ENCODE measurements at regions not wholly inside any gene's neighbourhood (a gene's known extent, or its start where the extent isn't known, plus 50 kb on each side); places are given as distances from the start of the nearest gene placed in this dataset.

DNA sequence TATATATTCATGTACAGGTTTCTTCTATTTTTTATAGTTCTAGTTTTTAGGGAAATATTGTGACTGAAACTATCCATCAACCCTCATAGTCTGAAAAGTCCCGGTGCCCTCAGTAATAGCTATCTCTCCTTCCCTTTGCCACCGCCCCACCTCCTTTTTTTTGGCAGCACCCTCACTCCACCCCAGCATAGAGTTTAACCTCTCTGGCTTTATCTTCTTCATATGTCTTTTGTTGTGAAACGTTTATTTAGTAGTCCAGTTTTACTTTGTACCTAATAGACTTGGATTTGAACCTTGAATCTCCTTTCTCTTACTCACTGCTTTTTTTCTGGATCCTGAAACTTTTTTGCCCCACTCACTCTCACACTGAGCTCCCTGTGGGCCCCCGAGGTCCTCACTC lies 109.5 kb downstream of the BBS10 start:
- H3K4me3 ChIP-seq (ENCODE audit: low read depth, low read length), result no peak overlapping the region

DNA sequence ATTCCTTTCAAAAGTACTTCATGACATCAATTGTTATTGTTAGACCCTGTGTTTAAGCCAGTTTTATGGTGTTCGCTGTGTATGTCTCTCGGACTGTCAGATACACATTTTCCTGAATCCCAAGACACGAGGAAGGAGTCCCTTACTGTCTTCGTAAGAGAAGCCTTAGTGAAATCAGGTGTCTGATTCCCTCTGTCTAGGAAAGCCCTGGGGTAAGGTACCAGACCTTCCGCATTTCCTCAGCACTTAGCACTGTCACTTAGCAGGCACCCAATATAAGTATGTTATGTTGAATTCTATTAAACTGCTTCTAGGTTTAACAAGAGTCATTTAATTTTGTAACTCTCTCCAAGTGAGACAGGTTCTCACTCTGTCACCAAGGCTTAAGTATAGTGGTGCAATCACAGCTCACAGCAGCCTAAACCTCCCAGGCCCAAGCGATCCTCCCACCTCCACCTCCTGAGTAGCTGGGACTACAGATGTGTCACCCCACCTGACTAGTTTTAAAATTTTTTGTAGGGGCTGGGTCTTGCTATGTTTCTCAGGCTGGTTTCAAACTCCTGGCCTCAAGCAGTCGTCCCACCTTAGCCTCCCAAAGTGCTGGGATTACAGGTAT lies 111.0 kb downstream of the BBS10 start:
- TF ChIP-seq, protein P1, sequence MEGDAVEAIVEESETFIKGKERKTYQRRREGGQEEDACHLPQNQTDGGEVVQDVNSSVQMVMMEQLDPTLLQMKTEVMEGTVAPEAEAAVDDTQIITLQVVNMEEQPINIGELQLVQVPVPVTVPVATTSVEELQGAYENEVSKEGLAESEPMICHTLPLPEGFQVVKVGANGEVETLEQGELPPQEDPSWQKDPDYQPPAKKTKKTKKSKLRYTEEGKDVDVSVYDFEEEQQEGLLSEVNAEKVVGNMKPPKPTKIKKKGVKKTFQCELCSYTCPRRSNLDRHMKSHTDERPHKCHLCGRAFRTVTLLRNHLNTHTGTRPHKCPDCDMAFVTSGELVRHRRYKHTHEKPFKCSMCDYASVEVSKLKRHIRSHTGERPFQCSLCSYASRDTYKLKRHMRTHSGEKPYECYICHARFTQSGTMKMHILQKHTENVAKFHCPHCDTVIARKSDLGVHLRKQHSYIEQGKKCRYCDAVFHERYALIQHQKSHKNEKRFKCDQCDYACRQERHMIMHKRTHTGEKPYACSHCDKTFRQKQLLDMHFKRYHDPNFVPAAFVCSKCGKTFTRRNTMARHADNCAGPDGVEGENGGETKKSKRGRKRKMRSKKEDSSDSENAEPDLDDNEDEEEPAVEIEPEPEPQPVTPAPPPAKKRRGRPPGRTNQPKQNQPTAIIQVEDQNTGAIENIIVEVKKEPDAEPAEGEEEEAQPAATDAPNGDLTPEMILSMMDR (IDR thresholded peaks at IDR 0.05; ENCODE audit: borderline replicate concordance, insufficient read depth, low read depth, low read length), result no peak
- no peak overlapping the region for H3K4me3 ChIP-seq (ENCODE audit: low read depth, low read length)

More for the DNA sequence above, 109.5 kb downstream of the BBS10 start:
- TF ChIP-seq, protein P1 (IDR thresholded peaks at IDR 0.05; ENCODE audit: borderline replicate concordance, insufficient read depth, low read depth, low read length), result no peak

DNA sequence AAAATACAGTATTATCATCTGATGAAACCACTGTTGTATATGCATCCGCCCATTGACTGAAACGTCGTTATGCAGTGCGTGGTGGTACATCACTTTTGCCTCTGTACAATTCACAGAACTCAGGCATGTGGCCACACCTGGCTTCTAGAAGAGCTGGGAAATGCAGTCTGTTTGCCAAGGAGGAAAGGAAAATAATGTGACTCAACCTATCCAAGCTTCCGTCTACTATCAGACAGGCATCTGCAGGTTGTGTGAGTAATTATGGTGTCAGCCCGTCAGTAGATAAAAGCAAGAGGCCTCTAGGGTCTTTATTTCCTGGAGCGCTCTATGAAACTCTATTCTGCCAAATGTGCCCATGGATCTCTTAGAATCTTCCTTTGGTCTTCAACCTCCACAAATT lies 111.6 kb downstream of the BBS10 start:
- TF ChIP-seq, protein P1 (IDR thresholded peaks at IDR 0.05; ENCODE audit: borderline replicate concordance, insufficient read depth, low read depth, low read length), result no peak
- H3K4me3 ChIP-seq (ENCODE audit: low read depth, low read length), result no peak overlapping the region

DNA sequence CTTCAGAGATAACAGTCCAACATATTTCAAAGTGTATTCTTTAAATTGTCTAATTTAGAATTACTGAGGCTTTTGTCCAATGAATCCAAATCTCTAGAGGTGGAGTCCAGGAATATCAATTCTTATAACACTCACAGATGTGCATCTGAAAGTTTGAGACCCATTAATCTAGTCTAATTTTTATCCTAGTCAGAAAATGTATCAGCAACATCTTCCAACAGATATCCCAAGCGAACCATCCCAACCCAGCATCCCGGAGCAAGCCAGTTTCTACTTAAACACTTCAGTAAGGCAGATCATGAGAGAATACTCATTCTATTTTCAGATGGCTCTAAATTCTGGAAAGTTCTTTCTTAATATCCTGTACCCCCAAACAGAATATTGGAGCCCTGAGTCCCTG lies 113.5 kb downstream of the BBS10 start:
- H3K4me3 ChIP-seq (ENCODE audit: low read depth, low read length), result no peak overlapping the region
- TF ChIP-seq, protein P1 (IDR thresholded peaks at IDR 0.05; ENCODE audit: borderline replicate concordance, insufficient read depth, low read depth, low read length), result no peak

DNA sequence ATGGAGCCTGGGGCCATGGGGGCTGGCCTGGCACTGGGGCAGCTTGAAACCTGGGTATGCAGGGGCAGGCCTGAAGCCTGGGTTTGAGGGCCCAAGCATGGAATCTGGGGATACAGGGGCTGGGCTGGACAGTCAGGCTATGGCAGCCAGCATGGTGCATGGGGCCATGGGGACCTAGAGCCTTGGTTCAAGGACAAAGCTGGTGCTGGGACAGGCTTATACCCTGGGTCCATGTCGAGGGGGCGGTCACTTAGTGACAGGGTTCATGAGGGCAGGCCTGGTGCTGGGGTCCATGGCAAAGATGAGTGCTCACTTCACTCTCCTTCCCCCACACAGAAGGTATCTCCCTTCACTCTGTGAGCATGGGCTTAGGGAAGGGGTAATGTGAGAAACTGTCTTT lies 116.2 kb downstream of the BBS10 start:
- TF ChIP-seq, protein P1 (IDR thresholded peaks at IDR 0.05; ENCODE audit: borderline replicate concordance, insufficient read depth, low read depth, low read length), result no peak
- H3K4me3 ChIP-seq (ENCODE audit: low read depth, low read length), result no peak overlapping the region

DNA sequence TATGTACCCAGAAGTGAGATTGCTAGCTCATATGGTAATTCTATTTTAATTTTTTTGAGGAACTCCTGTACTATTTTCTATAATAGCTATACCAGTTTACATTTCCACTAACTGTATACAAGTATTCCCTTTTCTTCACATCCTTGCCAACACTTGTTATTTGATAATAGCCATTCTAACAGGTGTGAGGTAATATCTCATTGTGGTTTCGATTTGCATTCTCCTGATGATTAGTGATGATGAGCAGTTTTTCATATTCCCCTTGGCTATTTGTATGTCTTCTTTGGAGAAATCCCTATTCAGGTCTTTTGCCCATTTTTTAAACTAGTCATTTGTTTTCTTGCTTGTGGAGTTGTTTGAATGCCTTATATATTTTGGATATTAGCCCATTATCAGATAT lies 121.3 kb downstream of the BBS10 start:
- TF ChIP-seq, protein P1 (IDR thresholded peaks at IDR 0.05; ENCODE audit: borderline replicate concordance, insufficient read depth, low read depth, low read length), result no peak

DNA sequence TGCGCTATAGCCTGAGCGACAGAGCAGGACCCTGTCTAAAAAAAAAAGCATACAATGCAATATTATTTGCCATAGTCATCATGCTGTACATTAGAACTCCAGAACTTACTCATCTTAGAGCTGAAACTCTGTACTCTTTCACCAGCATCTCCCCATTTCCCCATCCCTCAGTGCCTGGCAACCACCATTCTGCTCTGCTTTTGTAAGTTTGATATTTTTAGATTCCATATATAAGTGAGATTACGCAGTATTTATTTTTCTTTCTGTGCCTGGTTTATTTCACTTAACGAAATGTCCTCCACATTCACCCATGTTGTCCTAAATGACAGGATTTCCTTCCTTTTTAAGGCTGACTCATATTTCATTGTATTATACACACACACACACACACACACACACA lies 121.8 kb downstream of the BBS10 start:
- TF ChIP-seq, protein P1 (IDR thresholded peaks at IDR 0.05; ENCODE audit: borderline replicate concordance, insufficient read depth, low read depth, low read length), result no peak
- H3K4me3 ChIP-seq (ENCODE audit: low read depth, low read length), result no peak overlapping the region

More for the DNA sequence above, 121.3 kb downstream of the BBS10 start:
- no peak overlapping the region for H3K4me3 ChIP-seq (ENCODE audit: low read depth, low read length)

All from GM12875 (cell line).